Neural crest cell (in vitro differentiated cells): ENCODE measurements at regions not wholly inside any gene's neighbourhood (a gene's known extent, or its start where the extent isn't known, plus 50 kb on each side); places are given as distances from the start of the nearest gene placed in this dataset.

Experiments
- DNase-seq: peaks from one replicate; pipeline ENCODE4 v3.0.0; 2021; ENCODE audit warnings: low read depth, mixed read lengths, low spot score
- H3K27ac Mint-ChIP-seq: one replicate; pipeline ENCODE4 v1.8.0; 2021; ENCODE audit warnings: mild to moderate bottlenecking, mixed read lengths; ENCODE audit not compliant: unreplicated experiment
- H3K27me3 Mint-ChIP-seq: 2 replicates; pipeline ENCODE4 v1.8.0; 2021; ENCODE audit warnings: low read depth, mild to moderate bottlenecking, mixed read lengths
- H3K36me3 Mint-ChIP-seq: 2 replicates; pipeline ENCODE4 v1.8.0; 2021; ENCODE audit warnings: low read depth, mild to moderate bottlenecking, mixed read lengths
- H3K4me1 Mint-ChIP-seq: 2 replicates; pipeline ENCODE4 v1.8.0; 2021; ENCODE audit warnings: mixed read lengths
- H3K4me3 Mint-ChIP-seq: one replicate; pipeline ENCODE4 v1.8.0; 2021; ENCODE audit warnings: mild to moderate bottlenecking, mixed read lengths
- H3K9me3 Mint-ChIP-seq: 2 replicates; pipeline ENCODE4 v1.8.0; 2021; ENCODE audit warnings: mixed read lengths
- TF ChIP-seq, protein P1 (sequence below): fragments of 200-600 bp; sonication (generic); conservative IDR thresholded peaks from 2 replicates; pipeline ENCODE4 v1.5.0; 2021; ENCODE audit warnings: antibody characterized with exemption, mild to moderate bottlenecking

DNA sequence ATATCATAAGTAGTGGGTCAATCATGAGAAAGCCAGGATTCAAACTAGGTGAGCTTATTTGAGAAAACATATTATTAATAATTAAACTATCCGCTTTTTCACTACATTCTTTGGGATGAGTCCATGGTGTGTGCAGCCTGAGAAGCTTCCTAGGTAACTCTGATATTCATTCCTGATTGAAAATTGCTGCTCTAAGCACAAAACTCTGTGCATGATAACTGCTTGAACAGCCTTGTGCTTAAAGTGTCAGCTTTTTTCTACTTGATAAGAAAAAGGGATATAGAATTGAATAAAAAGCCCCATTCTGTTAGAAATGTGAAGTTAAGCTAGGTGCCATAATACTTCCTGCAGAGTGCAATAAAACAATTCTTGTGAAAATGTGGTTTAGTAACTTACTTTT, 343.5 kb upstream of the LUZP2 start:
- TF ChIP-seq, protein P1, sequence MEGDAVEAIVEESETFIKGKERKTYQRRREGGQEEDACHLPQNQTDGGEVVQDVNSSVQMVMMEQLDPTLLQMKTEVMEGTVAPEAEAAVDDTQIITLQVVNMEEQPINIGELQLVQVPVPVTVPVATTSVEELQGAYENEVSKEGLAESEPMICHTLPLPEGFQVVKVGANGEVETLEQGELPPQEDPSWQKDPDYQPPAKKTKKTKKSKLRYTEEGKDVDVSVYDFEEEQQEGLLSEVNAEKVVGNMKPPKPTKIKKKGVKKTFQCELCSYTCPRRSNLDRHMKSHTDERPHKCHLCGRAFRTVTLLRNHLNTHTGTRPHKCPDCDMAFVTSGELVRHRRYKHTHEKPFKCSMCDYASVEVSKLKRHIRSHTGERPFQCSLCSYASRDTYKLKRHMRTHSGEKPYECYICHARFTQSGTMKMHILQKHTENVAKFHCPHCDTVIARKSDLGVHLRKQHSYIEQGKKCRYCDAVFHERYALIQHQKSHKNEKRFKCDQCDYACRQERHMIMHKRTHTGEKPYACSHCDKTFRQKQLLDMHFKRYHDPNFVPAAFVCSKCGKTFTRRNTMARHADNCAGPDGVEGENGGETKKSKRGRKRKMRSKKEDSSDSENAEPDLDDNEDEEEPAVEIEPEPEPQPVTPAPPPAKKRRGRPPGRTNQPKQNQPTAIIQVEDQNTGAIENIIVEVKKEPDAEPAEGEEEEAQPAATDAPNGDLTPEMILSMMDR, result no peak
- Mint-ChIP-seq H3K4me1 (peaks cover 9% of the 10 kb centered on the region), H3K27ac (no peak overlapping the region), H3K9me3 (no peaks in the 10 kb centered on the region), H3K4me3 (no peak overlapping the region), H3K36me3 (peaks cover 2% of the 10 kb centered on the region), H3K27me3 (no peaks in the 10 kb centered on the region)
- DNase-seq, result no peak

DNA sequence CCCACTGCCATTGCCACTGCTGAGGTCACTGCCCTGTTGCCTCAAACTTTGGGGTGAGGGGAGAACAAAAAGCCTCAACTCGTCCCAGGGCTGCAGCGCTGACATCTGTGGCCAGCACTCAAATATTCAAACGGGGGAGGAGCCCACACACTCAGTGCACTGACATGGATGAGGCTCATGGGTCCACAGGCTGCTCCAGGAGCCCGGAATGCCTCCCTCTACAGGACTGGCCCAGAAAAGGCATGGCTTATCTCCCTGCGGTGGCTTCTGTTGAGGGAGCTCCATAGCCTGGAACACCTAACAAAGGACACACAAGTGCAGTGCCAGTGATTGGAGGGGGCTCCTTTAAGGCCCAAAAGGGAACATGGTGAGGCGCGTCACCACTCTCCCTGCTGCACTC, 341.1 kb upstream of the LUZP2 start:
- Mint-ChIP-seq H3K4me3 (no peak overlapping the region), H3K36me3 (no peaks in the 10 kb centered on the region), H3K27ac (no peak overlapping the region), H3K9me3 (no peaks in the 10 kb centered on the region), H3K27me3 (no peaks in the 10 kb centered on the region), H3K4me1 (peaks cover 9% of the 10 kb centered on the region)
- TF ChIP-seq, protein P1, result no peak
- no peak for DNase-seq

DNA sequence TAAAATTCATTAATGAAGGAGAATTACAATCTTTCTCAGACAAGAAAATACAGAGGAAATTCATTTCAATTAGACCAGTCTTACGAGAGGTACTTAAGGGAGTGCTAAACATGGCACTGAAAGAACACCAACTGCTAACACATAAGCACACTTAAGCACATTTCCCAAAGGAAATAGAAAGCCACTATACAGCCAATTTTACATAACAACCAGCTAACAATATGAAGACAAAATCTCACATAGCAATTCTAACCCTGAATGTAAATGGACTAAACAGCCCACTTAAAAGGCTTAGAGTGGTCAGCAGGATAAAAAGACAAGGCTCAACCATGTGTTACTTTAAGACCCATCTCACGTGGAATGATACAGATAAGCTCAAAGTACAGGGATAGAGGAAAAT, 339.5 kb upstream of the LUZP2 start:
- Mint-ChIP-seq H3K27ac (no peak overlapping the region), H3K27me3 (no peaks in the 10 kb centered on the region), H3K4me3 (no peak overlapping the region), H3K9me3 (no peaks in the 10 kb centered on the region), H3K4me1 (peaks cover 9% of the 10 kb centered on the region), H3K36me3 (no peaks in the 10 kb centered on the region)
- TF ChIP-seq, protein P1, result no peak
- no peak for DNase-seq

DNA sequence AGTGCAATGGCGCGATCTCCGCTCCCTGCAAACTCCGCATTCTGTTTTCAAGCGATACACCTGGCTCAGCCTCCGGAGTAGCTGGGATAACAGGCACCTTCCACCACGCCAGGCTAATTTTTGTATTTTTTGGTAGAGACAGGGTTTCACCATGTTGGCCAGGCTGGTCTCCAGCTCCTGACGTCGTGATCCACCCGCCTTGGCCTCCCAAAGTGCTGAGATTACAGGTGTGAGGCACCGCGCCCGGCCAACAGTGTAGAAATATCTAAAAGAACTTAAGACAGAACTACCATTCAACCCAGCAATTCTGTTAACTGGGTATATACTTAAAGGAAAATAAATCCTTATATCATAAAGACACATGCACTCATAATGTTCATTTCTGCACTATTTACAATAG, 335.3 kb upstream of the LUZP2 start:
- no peak overlapping the region for H3K27ac Mint-ChIP-seq
- no peak overlapping the region for H3K4me3 Mint-ChIP-seq
- H3K27me3 Mint-ChIP-seq, result no peaks in the 10 kb centered on the region
- TF ChIP-seq, protein P1, result no peak
- H3K36me3 Mint-ChIP-seq, result no peaks in the 10 kb centered on the region
- DNase-seq, result no peak
- no peaks in the 10 kb centered on the region for H3K9me3 Mint-ChIP-seq
- H3K4me1 Mint-ChIP-seq, result no peaks in the 10 kb centered on the region

DNA sequence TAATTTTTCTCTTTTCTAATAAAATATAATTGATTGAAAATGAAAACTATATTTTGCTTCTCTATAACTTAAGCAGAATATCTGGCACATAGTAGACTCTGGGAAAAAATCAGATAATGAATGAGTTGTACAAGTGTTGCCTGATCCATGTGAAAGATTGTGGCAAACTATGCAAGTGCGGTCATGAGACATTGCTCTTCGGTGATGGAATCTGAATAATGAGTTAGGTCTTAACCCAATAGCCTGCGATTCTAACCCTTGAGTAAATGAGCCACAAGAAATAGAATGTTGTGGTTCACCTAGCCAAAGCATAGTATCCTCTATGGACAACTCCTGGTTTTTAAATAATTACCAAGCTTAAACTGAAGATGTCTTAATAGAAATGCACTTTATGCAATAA, 333.7 kb upstream of the LUZP2 start:
- H3K27ac Mint-ChIP-seq, result no peak overlapping the region
- no peaks in the 10 kb centered on the region for H3K9me3 Mint-ChIP-seq
- H3K27me3 Mint-ChIP-seq, result no peaks in the 10 kb centered on the region
- H3K4me3 Mint-ChIP-seq, result no peak overlapping the region
- no peaks in the 10 kb centered on the region for H3K4me1 Mint-ChIP-seq
- DNase-seq, result no peak
- TF ChIP-seq, protein P1, result no peak
- H3K36me3 Mint-ChIP-seq, result no peaks in the 10 kb centered on the region

DNA sequence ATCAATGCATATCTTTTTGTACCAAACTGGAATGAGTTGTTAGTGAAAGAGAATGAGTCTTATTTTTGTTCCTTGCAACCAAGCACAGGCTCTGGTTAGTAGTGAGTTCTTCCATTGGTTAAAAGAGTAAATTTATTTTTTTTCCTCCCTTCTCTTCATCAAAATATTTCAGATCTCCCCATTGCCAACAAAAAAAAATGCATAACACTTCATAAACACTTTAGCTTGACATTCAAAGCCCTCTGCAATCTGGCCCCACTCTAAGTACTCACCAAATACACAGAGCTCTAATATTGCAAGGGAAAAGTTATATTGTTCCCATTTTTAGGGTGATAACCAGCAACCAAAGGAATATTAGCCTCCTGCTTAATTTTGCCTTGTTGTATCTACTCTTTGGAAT, 333.0 kb upstream of the LUZP2 start:
- Mint-ChIP-seq H3K4me1 (no peaks in the 10 kb centered on the region), H3K27me3 (no peaks in the 10 kb centered on the region)

More for the DNA sequence above, 333.0 kb upstream of the LUZP2 start:
- no peaks in the 10 kb centered on the region for H3K9me3 Mint-ChIP-seq
- TF ChIP-seq, protein P1, result no peak
- DNase-seq, result no peak
- H3K27ac Mint-ChIP-seq, result no peak overlapping the region
- H3K36me3 Mint-ChIP-seq, result no peaks in the 10 kb centered on the region
- H3K4me3 Mint-ChIP-seq, result no peak overlapping the region
